HEK293 (cell line): ENCODE measurements at regions not wholly inside any gene's neighbourhood (a gene's known extent, or its start where the extent isn't known, plus 50 kb on each side); places are given as distances from the start of the nearest gene placed in this dataset.

ENCODE experiments used
- CTCF ChIA-PET: fragments of 350-600 bp; formaldehyde crosslinking; extraction: SDS; loops from one replicate; lab custom pipeline; 2021; ENCODE audit warnings: antibody characterized with exemption; lab: Yijun Ruan, JAX
- POLR2A ChIA-PET: fragments of 300-600 bp; formaldehyde crosslinking; extraction: SDS; loops from one replicate; lab custom pipeline; 2020; ENCODE audit warnings: antibody characterized with exemption, inconsistent platforms; lab: Yijun Ruan, JAX
- H3K27ac ChIP-seq: fragments of 200-500 bp; sonication (Bioruptor generic); 2 replicates; pipeline ENCODE4 v1.5.1; 2014; ENCODE audit warnings: low read depth, low read length, control low read depth, inconsistent platforms; ENCODE audit errors: extremely low read depth
- H3K36me3 ChIP-seq, 2 experiments: fragments of 200-500 bp in 1 of 2; sonication (Bioruptor generic) in 1 of 2; 1 replicate in 1 of 2; 2 replicates in 1 of 2; pipeline ENCODE4 v1.5.1; 2014 to 2017; ENCODE audit warnings: inconsistent platforms in 2 of 2, low read length in 2 of 2; ENCODE audit not compliant: control insufficient read depth in 2 of 2, insufficient read depth in 1 of 2
- H3K4me1 ChIP-seq: fragments of 200-500 bp; sonication (Bioruptor generic); 2 replicates; pipeline ENCODE4 v1.5.1; 2014; ENCODE audit warnings: mild to moderate bottlenecking, low read length, inconsistent platforms; ENCODE audit not compliant: control insufficient read depth, insufficient read depth
- H3K4me3 ChIP-seq: 2 replicates; pipeline ENCODE4 v1.5.1; 2011; ENCODE audit warnings: low read depth, mild to moderate bottlenecking, control low read depth, low read length, moderate library complexity
- H3K9me3 ChIP-seq: fragments of 200-500 bp; sonication (Bioruptor generic); 2 replicates; pipeline ENCODE4 v1.5.1; 2014; ENCODE audit warnings: low read depth, low read length, inconsistent platforms; ENCODE audit not compliant: control insufficient read depth, insufficient read depth
- KLF7 ChIP-seq: fragments of 450-650 bp; formaldehyde crosslinking; IDR thresholded peaks from 2 replicates; pipeline ENCODE4 v1.5.1; 2016; ENCODE audit warnings: missing biosample characterization, missing genetic modification characterization, borderline replicate concordance
- YY1 ChIP-seq: fragments of 450-650 bp; formaldehyde crosslinking; IDR thresholded peaks from 2 replicates; pipeline ENCODE4 v1.5.1; 2018; ENCODE audit warnings: missing biosample characterization, missing genetic modification characterization
- ZFP41 ChIP-seq: fragments of 450-650 bp; formaldehyde crosslinking; IDR thresholded peaks from 2 replicates; pipeline ENCODE4 v1.5.1; 2016; ENCODE audit warnings: missing biosample characterization, missing genetic modification characterization, borderline replicate concordance
- ZNF157 ChIP-seq: fragments of 450-650 bp; formaldehyde crosslinking; IDR thresholded peaks from 2 replicates; pipeline ENCODE4 v1.5.1; 2016; ENCODE audit warnings: missing biosample characterization, missing genetic modification characterization
- ZNF19 ChIP-seq: fragments of 450-650 bp; formaldehyde crosslinking; IDR thresholded peaks from 2 replicates; pipeline ENCODE4; 2016; ENCODE audit warnings: missing biosample characterization, missing genetic modification characterization, low read depth
- ZNF239 ChIP-seq: fragments of 450-650 bp; formaldehyde crosslinking; IDR thresholded peaks from 2 replicates; pipeline ENCODE4 v1.5.1; 2016; ENCODE audit warnings: missing biosample characterization, missing genetic modification characterization
- ZNF391 ChIP-seq: fragments of 450-650 bp; formaldehyde crosslinking; IDR thresholded peaks from 2 replicates; pipeline ENCODE4 v1.5.1; 2016; ENCODE audit warnings: low read depth, missing biosample characterization, missing genetic modification characterization, borderline replicate concordance
- ZNF426 ChIP-seq: fragments of 450-650 bp; formaldehyde crosslinking; IDR thresholded peaks from 2 replicates; pipeline ENCODE4 v1.5.1; 2017; ENCODE audit warnings: missing biosample characterization, missing genetic modification characterization, mild to moderate bottlenecking, inconsistent platforms, moderate library complexity
- ZNF530 ChIP-seq: fragments of 450-650 bp; formaldehyde crosslinking; IDR thresholded peaks from 2 replicates; pipeline ENCODE4 v1.5.1; 2016; ENCODE audit warnings: low read depth, missing biosample characterization, missing genetic modification characterization
- ZNF837 ChIP-seq: fragments of 450-650 bp; formaldehyde crosslinking; IDR thresholded peaks from 2 replicates; pipeline ENCODE4 v1.5.1; 2016; ENCODE audit warnings: missing biosample characterization, missing genetic modification characterization
- TF ChIP-seq, protein P1 (sequence below): fragments of 450-650 bp; formaldehyde crosslinking; conservative IDR thresholded peaks from 2 replicates; pipeline ENCODE4 v1.5.1; 2016; ENCODE audit warnings: low read depth, missing biosample characterization, missing genetic modification characterization
- TF ChIP-seq, protein P2 (sequence below): fragments of 450-650 bp; formaldehyde crosslinking; IDR thresholded peaks from 2 replicates; pipeline ENCODE4; 2016; ENCODE audit warnings: missing biosample characterization, missing genetic modification characterization
- TF ChIP-seq, protein P3 (sequence below): fragments of 450-650 bp; formaldehyde crosslinking; IDR thresholded peaks from 2 replicates; pipeline ENCODE4 v1.5.1; 2016; ENCODE audit warnings: missing biosample characterization, missing genetic modification characterization
- TF ChIP-seq, protein P4 (sequence below): fragments of 450-650 bp; formaldehyde crosslinking; IDR thresholded peaks from 2 replicates; pipeline ENCODE4 v1.5.1; 2016; ENCODE audit warnings: missing biosample characterization, missing genetic modification characterization
- TF ChIP-seq, protein P5 (sequence below): fragments of 450-650 bp; formaldehyde crosslinking; IDR thresholded peaks from 2 replicates; pipeline ENCODE4 v1.5.1; 2016; ENCODE audit warnings: missing biosample characterization, missing genetic modification characterization
- TF ChIP-seq, protein P6 (sequence below): fragments of 450-650 bp; IDR thresholded peaks from 2 replicates; pipeline ENCODE4 v1.5.1; 2018; ENCODE audit warnings: missing biosample characterization, mild to moderate bottlenecking, missing genetic modification characterization

DNA sequence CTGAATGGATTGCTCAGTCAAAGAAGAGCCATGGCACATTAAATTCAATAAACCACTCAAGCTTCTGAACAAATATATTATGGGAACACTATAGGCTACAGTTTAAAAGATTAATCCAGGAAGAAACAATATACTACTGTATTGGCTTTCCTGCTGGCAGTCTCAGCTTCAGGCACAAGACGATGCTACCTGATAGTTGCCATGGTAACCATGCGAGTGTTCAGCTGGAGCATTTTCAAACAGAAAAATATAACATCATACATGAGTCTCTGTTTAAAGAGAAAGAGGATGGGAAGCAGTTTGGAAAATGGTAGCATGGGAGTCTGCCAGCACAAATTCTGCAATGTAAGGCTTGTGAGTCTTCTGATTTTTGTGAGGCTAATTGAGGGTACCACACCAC lies 65.9 kb upstream of the CPO start:
- CTCF ChIA-PET, result no interaction called here
- Histone ChIP-seq H3K4me3 (no peak overlapping the region), H3K36me3 (no peaks in the 10 kb centered on the region), H3K9me3 (no peaks in the 10 kb centered on the region), H3K4me1 (no peaks in the 10 kb centered on the region), H3K27ac (no peak overlapping the region)
- TF ChIP-seq, protein P1, sequence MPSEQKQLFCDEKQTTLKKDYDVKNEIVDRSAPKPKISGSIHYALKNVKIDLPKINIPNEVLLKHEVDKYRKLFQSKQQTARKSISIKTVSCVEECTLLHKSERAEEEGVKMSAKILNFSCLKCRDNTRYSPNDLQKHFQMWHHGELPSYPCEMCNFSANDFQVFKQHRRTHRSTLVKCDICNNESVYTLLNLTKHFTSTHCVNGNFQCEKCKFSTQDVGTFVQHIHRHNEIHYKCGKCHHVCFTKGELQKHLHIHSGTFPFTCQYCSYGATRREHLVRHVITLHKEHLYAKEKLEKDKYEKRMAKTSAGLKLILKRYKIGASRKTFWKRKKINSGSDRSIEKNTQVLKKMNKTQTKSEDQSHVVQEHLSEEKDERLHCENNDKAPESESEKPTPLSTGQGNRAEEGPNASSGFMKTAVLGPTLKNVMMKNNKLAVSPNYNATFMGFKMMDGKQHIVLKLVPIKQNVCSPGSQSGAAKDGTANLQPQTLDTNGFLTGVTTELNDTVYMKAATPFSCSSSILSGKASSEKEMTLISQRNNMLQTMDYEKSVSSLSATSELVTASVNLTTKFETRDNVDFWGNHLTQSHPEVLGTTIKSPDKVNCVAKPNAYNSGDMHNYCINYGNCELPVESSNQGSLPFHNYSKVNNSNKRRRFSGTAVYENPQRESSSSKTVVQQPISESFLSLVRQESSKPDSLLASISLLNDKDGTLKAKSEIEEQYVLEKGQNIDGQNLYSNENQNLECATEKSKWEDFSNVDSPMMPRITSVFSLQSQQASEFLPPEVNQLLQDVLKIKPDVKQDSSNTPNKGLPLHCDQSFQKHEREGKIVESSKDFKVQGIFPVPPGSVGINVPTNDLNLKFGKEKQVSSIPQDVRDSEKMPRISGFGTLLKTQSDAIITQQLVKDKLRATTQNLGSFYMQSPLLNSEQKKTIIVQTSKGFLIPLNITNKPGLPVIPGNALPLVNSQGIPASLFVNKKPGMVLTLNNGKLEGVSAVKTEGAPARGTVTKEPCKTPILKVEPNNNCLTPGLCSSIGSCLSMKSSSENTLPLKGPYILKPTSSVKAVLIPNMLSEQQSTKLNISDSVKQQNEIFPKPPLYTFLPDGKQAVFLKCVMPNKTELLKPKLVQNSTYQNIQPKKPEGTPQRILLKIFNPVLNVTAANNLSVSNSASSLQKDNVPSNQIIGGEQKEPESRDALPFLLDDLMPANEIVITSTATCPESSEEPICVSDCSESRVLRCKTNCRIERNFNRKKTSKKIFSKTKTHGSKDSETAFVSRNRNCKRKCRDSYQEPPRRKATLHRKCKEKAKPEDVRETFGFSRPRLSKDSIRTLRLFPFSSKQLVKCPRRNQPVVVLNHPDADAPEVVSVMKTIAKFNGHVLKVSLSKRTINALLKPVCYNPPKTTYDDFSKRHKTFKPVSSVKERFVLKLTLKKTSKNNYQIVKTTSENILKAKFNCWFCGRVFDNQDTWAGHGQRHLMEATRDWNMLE, result no peak
- POLR2A ChIA-PET, result no interaction called here

DNA sequence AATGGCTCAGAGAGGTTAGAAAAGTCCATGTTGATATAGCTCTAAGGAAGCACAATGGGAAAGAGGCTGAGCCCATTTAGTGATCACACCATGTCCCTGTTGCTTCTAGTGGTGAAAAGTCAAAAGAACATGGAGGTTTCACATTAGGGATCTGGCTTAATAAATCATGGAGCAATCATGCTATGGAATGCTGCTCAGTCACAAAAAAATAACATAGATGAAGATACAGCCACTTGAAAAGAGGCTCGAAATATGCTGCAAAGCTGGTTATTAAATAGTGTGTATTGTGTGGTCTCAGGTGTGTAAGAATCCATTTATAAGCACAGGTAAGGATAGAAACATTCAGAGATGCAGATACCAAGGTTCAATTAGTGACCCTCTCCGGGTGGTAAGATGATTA lies 63.6 kb upstream of the CPO start:
- no peaks in the 10 kb centered on the region for H3K36me3 ChIP-seq
- H3K27ac ChIP-seq, result no peak overlapping the region
- H3K9me3 ChIP-seq, result no peaks in the 10 kb centered on the region
- ChIA-PET CTCF (no interaction called here), POLR2A (no interaction called here)
- TF ChIP-seq ZNF837 (tag by site-specific recombination) (no peak), ZNF530 (no peak), YY1 (tag by site-specific recombination) (no peak)
- no peak overlapping the region for H3K4me3 ChIP-seq
- no peaks in the 10 kb centered on the region for H3K4me1 ChIP-seq

DNA sequence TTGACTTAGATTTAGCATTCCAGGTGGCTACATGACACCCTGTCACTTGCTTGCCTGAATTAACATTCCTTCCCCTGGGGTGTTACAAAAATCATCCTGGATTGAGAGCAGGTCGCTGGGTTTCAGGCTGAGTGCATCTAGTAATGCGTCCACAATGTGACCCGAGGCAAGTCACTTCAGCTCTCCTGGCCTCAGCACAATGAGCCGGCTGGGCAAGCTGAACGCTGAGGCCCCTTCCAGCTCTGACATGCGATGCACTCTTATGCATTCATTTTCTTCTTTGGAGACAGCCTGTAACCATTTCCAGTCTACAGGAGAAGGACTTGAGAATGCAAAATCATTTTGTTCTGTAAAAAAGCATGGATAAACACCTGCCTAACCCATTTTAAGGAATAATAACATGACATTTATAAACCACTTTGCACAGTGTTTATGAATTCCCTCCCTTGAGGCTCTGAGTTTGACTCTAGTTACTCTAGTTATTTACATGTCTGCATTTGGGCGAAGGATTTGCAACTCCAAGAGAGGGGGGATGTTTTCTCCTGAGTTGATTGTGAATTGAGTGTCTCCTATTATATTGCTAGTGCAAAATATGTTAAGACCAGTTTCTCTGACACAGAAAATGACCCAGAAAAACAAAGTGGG lies 63.0 kb upstream of the CPO start:
- Histone ChIP-seq H3K36me3 (no peaks in the 10 kb centered on the region), H3K4me3 (no peak overlapping the region), H3K9me3 (no peaks in the 10 kb centered on the region), H3K4me1 (no peaks in the 10 kb centered on the region), H3K27ac (no peak overlapping the region)
- ChIA-PET CTCF (interaction anchor here (0.8 kb wide), 1 partner anchor 76 kb away, joined by 5 read pairs; no protein-coding TSS in a partner anchor), POLR2A (no interaction called here)
- TF ChIP-seq ZNF157 (no peak), ZNF391 (tag by site-specific recombination) (no peak), ZNF239 (tag by site-specific recombination) (no peak), ZNF426 (no peak), KLF7 (tag by site-specific recombination) (no peak), ZFP41 (no peak), ZNF19 (no peak)
- TF ChIP-seq, protein P2, sequence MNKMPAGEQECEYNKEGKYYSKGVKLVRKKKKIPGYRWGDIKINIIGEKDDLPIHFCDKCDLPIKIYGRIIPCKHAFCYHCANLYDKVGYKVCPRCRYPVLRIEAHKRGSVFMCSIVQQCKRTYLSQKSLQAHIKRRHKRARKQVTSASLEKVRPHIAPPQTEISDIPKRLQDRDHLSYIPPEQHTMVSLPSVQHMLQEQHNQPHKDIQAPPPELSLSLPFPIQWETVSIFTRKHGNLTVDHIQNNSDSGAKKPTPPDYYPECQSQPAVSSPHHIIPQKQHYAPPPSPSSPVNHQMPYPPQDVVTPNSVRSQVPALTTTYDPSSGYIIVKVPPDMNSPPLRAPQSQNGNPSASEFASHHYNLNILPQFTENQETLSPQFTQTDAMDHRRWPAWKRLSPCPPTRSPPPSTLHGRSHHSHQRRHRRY (tag by site-specific recombination), result no peak
- TF ChIP-seq, protein P3, sequence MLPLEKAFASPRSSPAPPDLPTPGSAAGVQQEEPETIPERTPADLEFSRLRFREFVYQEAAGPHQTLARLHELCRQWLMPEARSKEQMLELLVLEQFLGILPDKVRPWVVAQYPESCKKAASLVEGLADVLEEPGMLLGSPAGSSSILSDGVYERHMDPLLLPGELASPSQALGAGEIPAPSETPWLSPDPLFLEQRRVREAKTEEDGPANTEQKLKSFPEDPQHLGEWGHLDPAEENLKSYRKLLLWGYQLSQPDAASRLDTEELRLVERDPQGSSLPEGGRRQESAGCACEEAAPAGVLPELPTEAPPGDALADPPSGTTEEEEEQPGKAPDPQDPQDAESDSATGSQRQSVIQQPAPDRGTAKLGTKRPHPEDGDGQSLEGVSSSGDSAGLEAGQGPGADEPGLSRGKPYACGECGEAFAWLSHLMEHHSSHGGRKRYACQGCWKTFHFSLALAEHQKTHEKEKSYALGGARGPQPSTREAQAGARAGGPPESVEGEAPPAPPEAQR, result no peak
- TF ChIP-seq, protein P4, sequence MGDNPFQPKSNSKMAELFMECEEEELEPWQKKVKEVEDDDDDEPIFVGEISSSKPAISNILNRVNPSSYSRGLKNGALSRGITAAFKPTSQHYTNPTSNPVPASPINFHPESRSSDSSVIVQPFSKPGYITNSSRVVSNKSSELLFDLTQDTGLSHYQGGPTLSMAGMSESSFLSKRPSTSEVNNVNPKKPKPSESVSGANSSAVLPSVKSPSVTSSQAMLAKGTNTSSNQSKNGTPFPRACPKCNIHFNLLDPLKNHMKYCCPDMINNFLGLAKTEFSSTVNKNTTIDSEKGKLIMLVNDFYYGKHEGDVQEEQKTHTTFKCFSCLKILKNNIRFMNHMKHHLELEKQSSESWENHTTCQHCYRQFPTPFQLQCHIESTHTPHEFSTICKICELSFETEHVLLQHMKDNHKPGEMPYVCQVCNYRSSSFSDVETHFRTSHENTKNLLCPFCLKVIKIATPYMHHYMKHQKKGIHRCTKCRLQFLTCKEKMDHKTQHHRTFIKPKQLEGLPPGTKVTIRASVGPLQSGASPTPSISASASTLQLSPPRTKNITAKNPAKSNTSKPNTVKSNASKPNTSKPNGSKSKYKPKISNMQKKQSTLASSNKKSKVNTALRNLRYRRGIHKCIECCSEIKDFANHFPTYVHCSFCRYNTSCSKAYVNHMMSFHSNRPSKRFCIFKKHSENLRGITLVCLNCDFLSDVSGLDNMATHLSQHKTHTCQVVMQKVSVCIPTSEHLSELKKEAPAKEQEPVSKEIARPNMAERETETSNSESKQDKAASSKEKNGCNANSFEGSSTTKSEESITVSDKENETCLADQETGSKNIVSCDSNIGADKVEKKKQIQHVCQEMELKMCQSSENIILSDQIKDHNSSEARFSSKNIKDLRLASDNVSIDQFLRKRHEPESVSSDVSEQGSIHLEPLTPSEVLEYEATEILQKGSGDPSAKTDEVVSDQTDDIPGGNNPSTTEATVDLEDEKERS (tag by site-specific recombination), result no peak
- TF ChIP-seq, protein P5, sequence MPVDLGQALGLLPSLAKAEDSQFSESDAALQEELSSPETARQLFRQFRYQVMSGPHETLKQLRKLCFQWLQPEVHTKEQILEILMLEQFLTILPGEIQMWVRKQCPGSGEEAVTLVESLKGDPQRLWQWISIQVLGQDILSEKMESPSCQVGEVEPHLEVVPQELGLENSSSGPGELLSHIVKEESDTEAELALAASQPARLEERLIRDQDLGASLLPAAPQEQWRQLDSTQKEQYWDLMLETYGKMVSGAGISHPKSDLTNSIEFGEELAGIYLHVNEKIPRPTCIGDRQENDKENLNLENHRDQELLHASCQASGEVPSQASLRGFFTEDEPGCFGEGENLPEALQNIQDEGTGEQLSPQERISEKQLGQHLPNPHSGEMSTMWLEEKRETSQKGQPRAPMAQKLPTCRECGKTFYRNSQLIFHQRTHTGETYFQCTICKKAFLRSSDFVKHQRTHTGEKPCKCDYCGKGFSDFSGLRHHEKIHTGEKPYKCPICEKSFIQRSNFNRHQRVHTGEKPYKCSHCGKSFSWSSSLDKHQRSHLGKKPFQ, result no peak
- TF ChIP-seq, protein P6, sequence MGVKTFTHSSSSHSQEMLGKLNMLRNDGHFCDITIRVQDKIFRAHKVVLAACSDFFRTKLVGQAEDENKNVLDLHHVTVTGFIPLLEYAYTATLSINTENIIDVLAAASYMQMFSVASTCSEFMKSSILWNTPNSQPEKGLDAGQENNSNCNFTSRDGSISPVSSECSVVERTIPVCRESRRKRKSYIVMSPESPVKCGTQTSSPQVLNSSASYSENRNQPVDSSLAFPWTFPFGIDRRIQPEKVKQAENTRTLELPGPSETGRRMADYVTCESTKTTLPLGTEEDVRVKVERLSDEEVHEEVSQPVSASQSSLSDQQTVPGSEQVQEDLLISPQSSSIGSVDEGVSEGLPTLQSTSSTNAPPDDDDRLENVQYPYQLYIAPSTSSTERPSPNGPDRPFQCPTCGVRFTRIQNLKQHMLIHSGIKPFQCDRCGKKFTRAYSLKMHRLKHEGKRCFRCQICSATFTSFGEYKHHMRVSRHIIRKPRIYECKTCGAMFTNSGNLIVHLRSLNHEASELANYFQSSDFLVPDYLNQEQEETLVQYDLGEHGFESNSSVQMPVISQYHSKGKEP (tag by site-specific recombination), result no peak
